ENCODE measurements at regions not wholly inside any gene's neighbourhood (a gene's known extent, or its start where the extent isn't known, plus 50 kb on each side); places are given as distances from the start of the nearest gene placed in this dataset.
A peak's percentile ranks its signal among the peaks of the same experiment; 100 is the strongest.

GRCh38 chr16:27687605-27688004 is 137.7 kb downstream of the KATNIP start:
- intact Hi-C loops (cut with DNase I) = no loop called here
- no peak overlapping the region for H3K27ac ChIP-seq
- DNase-seq (ENCODE audit: low spot score in 2 of 2) = no peak
- no peak for TF ChIP-seq CTCF (IDR thresholded peaks at IDR 0.05)
- H3K27me3 ChIP-seq = no peaks in the 10 kb centered on the region
- H3K4me1 ChIP-seq = no peaks in the 10 kb centered on the region
- H3K36me3 ChIP-seq = no peaks in the 10 kb centered on the region
- H3K4me3 ChIP-seq = no peak overlapping the region
- no peaks in the 10 kb centered on the region for H3K9me3 ChIP-seq

- no peaks in the 10 kb centered on the region for H3K27me3 ChIP-seq
- no peak for TF ChIP-seq CTCF (IDR thresholded peaks at IDR 0.05)
- H3K27ac ChIP-seq = no peak overlapping the region
- DNase-seq (ENCODE audit: low spot score in 2 of 2) = no peak
- H3K4me1 ChIP-seq = no peaks in the 10 kb centered on the region
- no peaks in the 10 kb centered on the region for H3K9me3 ChIP-seq
- H3K4me3 ChIP-seq = no peak overlapping the region
- intact Hi-C loops (cut with DNase I) = loop anchor here (1.0 to 10.0 kb wide), 2 partner anchors 285 to 381 kb away; no protein-coding TSS in a partner anchor
- H3K36me3 ChIP-seq = no peaks in the 10 kb centered on the region
Measured at GRCh38 chr16:27689711-27690110, 139.8 kb downstream of the KATNIP start.

GRCh38 chr16:27690608-27691007 is 140.7 kb downstream of the KATNIP start:
- DNase-seq (ENCODE audit: low spot score in 2 of 2) = peak in 1 of 2 donors; percentile 42

GRCh38 chr16:27691721-27692120 is 141.8 kb downstream of the KATNIP start:
- Histone ChIP-seq H3K27ac (no peak overlapping the region), H3K4me3 (no peak overlapping the region), H3K36me3 (no peaks in the 10 kb centered on the region), H3K27me3 (no peaks in the 10 kb centered on the region), H3K9me3 (no peaks in the 10 kb centered on the region), H3K4me1 (no peaks in the 10 kb centered on the region)
- no peak for DNase-seq (ENCODE audit: low spot score in 2 of 2)
- intact Hi-C loops (cut with DNase I) = loop anchor here (10.0 kb wide), 1 partner anchor 283 kb away; no protein-coding TSS in a partner anchor
- no peak for TF ChIP-seq CTCF (IDR thresholded peaks at IDR 0.05)

More at GRCh38 chr16:27690608-27691007, 140.7 kb downstream of the KATNIP start:
- intact Hi-C loops (cut with DNase I) = loop anchor here (1.0 to 10.0 kb wide), 2 partner anchors 284 to 380 kb away; no protein-coding TSS in a partner anchor
- no peaks in the 10 kb centered on the region for H3K36me3 ChIP-seq
- TF ChIP-seq CTCF (IDR thresholded peaks at IDR 0.05) = peak in 2 of 3 experiments; percentile 30 to 50
- no peak overlapping the region for H3K27ac ChIP-seq
- H3K27me3 ChIP-seq = no peaks in the 10 kb centered on the region
- H3K4me3 ChIP-seq = no peak overlapping the region
- no peaks in the 10 kb centered on the region for H3K4me1 ChIP-seq
- H3K9me3 ChIP-seq = no peaks in the 10 kb centered on the region

- H3K9me3 ChIP-seq = no peaks in the 10 kb centered on the region
- H3K27ac ChIP-seq = no peak overlapping the region
- intact Hi-C loops (cut with DNase I) = loop anchor here (10.0 kb wide), 1 partner anchor 282 kb away; no protein-coding TSS in a partner anchor
- H3K27me3 ChIP-seq = no peaks in the 10 kb centered on the region
- H3K36me3 ChIP-seq = no peaks in the 10 kb centered on the region
- no peaks in the 10 kb centered on the region for H3K4me1 ChIP-seq
- H3K4me3 ChIP-seq = no peak overlapping the region
- DNase-seq (ENCODE audit: low spot score in 2 of 2) = peak in 1 of 2 donors; percentile 37
- TF ChIP-seq CTCF (IDR thresholded peaks at IDR 0.05) = no peak
Measured at GRCh38 chr16:27692576-27692975, 142.6 kb downstream of the KATNIP start.

- peak in 1 of 2 donors; percentile 51 for DNase-seq (ENCODE audit: low spot score in 2 of 2)
- no peak overlapping the region for H3K27ac ChIP-seq
- H3K27me3 ChIP-seq = no peaks in the 10 kb centered on the region
- H3K4me3 ChIP-seq = no peak overlapping the region
- no peaks in the 10 kb centered on the region for H3K9me3 ChIP-seq
- H3K4me1 ChIP-seq = no peaks in the 10 kb centered on the region
- no peak for TF ChIP-seq CTCF (IDR thresholded peaks at IDR 0.05)
- peaks cover 16 to 18% of the 10 kb centered on the region in 2 donors for H3K36me3 ChIP-seq
- intact Hi-C loops (cut with DNase I) = loop anchor here (10.0 kb wide), 1 partner anchor 280 kb away; no protein-coding TSS in a partner anchor
Measured at GRCh38 chr16:27695161-27695560, 145.2 kb downstream of the KATNIP start.
